ENCODE measurements at regions not wholly inside any gene's neighbourhood (a gene's known extent, or its start where the extent isn't known, plus 50 kb on each side); places are given as distances from the start of the nearest gene placed in this dataset.

GRCh38 chrX:1051421-1051820 lies 161.0 kb downstream of the CRLF2 start:
- TF ChIP-seq CTCF (IDR thresholded peaks at IDR 0.05) (no peak), EP300 (IDR thresholded peaks at IDR 0.05; ENCODE audit: low read depth) (no peak)
